ENCODE measurements at regions not wholly inside any gene's neighbourhood (a gene's known extent, or its start where the extent isn't known, plus 50 kb on each side); places are given as distances from the start of the nearest gene placed in this dataset.

DNA sequence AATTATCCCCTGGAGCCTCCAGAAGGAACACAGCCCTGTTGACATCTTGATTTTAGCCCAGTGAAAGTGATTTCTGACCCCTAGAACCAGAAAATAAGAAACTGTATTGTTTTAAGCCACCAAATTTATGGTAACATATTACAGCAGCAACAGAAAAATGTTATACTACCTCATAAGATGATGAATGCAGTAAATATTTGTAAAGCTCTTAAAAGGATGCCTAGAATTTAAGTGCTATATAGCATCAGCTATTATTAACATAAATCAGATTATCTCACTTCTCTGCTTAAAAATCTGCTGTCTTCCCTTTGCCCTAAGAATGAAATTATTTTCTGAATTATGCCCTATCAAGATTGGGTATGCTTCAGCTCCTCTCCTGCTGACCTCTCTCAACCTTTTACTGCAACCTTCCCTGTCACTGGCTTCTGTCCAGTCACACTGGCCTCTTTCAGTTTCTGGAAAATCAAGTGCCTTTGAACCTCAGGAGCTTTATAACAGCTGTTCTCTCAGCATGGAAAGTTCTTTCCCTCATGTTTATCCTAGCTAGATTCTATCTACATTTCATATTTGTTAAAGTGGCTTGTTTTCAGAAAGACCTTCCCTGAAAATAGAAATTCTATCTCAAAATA is 78.9 kb downstream of the GPR37 start:
- Histone ChIP-seq H3K4me1 (ENCODE audit: insufficient read depth) (no peaks in the 10 kb centered on the region), H3K9me2 (ENCODE audit: insufficient read depth) (peaks cover 11% of the 10 kb centered on the region), H4K20me1 (replicated peaks; ENCODE audit: insufficient read depth) (no peaks in the 10 kb centered on the region), H3K27ac (ENCODE audit: low read depth) (no peak overlapping the region), H3F3A (replicated peaks; ENCODE audit: low read depth) (no peaks in the 10 kb centered on the region), H3K27me3 (ENCODE audit: insufficient read depth) (no peaks in the 10 kb centered on the region), H2AFZ (no peak overlapping the region), H3K36me3 (ENCODE audit: insufficient read depth) (no peaks in the 10 kb centered on the region), H3K4me3 (no peak overlapping the region), H3K4me2 (no peak overlapping the region), H3K79me2 (replicated peaks; ENCODE audit: insufficient read depth) (no peaks in the 10 kb centered on the region)
- DNase-seq (ENCODE audit: low spot score) = no peak
- no peaks in the 10 kb centered on the region for H3K27me3 Mint-ChIP-seq (ENCODE audit: insufficient read depth, low read depth, poor library complexity)
- no peak for TF ChIP-seq EZH2phosphoT487 (IDR thresholded peaks at IDR 0.05; ENCODE audit: unreplicated experiment)
- no peaks in the 10 kb centered on the region for H3K4me1 Mint-ChIP-seq
- no peaks in the 10 kb centered on the region for H3K36me3 Mint-ChIP-seq (ENCODE audit: low read depth)
- ATAC-seq = no peak
- no peak overlapping the region for H3K27ac Mint-ChIP-seq
- H3K9me3 Mint-ChIP-seq = no peaks in the 10 kb centered on the region
- H3K4me3 Mint-ChIP-seq = no peak overlapping the region

DNA sequence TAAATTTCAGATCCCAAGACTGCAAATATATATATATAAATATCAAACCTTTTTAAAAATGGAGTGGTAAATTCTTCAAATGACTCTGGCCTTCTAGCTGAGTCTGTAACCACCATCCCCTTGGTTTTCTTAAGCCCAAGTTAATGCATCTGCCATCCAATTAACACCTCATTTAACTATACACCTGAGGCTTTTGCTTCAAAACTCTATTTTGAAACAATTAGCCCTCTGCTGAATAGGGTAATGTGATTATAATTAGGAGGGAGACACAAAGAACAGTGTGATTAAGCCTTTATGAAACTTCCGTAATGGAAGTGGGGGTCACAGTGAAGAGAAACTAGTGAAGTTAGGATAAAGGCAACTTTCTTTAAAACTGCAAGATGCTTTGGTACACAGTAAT is 83.6 kb downstream of the GPR37 start:
- Mint-ChIP-seq H3K4me3 (no peak overlapping the region), H3K36me3 (ENCODE audit: low read depth) (no peaks in the 10 kb centered on the region), H3K4me1 (peaks cover 11% of the 10 kb centered on the region; the same call in 2 of the 3 replicates), H3K9me3 (no peaks in the 10 kb centered on the region), H3K27me3 (ENCODE audit: insufficient read depth, low read depth, poor library complexity) (peaks cover 1% of the 10 kb centered on the region), H3K27ac (no peak overlapping the region)
- Histone ChIP-seq H3K4me3 (no peak overlapping the region), H3K79me2 (replicated peaks; ENCODE audit: insufficient read depth) (no peaks in the 10 kb centered on the region), H3K27me3 (ENCODE audit: insufficient read depth) (no peaks in the 10 kb centered on the region), H4K20me1 (replicated peaks; ENCODE audit: insufficient read depth) (no peaks in the 10 kb centered on the region), H3K27ac (ENCODE audit: low read depth) (no peak overlapping the region), H2AFZ (no peak overlapping the region), H3K9me2 (ENCODE audit: insufficient read depth) (no peaks in the 10 kb centered on the region), H3K4me2 (no peak overlapping the region), H3K36me3 (ENCODE audit: insufficient read depth) (no peaks in the 10 kb centered on the region), H3K4me1 (ENCODE audit: insufficient read depth) (peaks cover 17% of the 10 kb centered on the region), H3F3A (replicated peaks; ENCODE audit: low read depth) (no peaks in the 10 kb centered on the region)
- TF ChIP-seq, protein P1, sequence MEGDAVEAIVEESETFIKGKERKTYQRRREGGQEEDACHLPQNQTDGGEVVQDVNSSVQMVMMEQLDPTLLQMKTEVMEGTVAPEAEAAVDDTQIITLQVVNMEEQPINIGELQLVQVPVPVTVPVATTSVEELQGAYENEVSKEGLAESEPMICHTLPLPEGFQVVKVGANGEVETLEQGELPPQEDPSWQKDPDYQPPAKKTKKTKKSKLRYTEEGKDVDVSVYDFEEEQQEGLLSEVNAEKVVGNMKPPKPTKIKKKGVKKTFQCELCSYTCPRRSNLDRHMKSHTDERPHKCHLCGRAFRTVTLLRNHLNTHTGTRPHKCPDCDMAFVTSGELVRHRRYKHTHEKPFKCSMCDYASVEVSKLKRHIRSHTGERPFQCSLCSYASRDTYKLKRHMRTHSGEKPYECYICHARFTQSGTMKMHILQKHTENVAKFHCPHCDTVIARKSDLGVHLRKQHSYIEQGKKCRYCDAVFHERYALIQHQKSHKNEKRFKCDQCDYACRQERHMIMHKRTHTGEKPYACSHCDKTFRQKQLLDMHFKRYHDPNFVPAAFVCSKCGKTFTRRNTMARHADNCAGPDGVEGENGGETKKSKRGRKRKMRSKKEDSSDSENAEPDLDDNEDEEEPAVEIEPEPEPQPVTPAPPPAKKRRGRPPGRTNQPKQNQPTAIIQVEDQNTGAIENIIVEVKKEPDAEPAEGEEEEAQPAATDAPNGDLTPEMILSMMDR (conservative IDR thresholded peaks at IDR 0.05; ENCODE audit: low read depth in 2 of 2) = no peak
- TF ChIP-seq ZNF331 (CRISPR knock-in tag; IDR thresholded peaks at IDR 0.05; ENCODE audit: low read depth) (no peak), NANOG (IDR thresholded peaks at IDR 0.05; ENCODE audit: borderline replicate concordance) (no peak)
- DNase-seq (ENCODE audit: low spot score) (no peak), ATAC-seq (no peak)

DNA sequence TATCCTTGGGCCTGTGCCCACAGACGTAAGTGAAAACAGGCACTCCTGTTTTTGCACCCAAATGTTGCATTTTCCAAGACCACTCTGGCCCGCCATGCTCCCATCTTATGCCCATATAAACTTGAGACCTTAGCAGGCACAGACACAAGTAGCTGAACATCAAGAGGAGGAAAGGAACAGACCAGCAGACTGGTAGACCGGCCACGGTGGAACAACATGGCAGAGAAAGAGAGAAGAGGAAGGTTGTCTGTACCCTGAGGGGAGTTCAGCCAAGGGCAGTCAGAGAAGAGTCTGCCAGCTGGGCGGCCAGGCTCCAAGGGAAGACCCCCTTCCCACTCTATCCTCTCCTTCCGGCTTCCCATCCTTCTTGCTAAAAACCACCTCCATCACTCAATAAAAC is 85.3 kb downstream of the GPR37 start:
- Histone ChIP-seq H4K20me1 (replicated peaks; ENCODE audit: insufficient read depth) (no peaks in the 10 kb centered on the region), H3K9me2 (ENCODE audit: insufficient read depth) (no peaks in the 10 kb centered on the region), H3K4me1 (ENCODE audit: insufficient read depth) (peaks cover 17% of the 10 kb centered on the region), H3K4me3 (no peak overlapping the region), H3K27me3 (ENCODE audit: insufficient read depth) (no peaks in the 10 kb centered on the region), H3K36me3 (ENCODE audit: insufficient read depth) (no peaks in the 10 kb centered on the region), H3K27ac (ENCODE audit: low read depth) (no peak overlapping the region), H3K79me2 (replicated peaks; ENCODE audit: insufficient read depth) (no peaks in the 10 kb centered on the region), H3K4me2 (no peak overlapping the region), H2AFZ (peak overlapping the region; percentile 35; the same call in 1 of the 2 replicates), H3F3A (replicated peaks; ENCODE audit: low read depth) (no peaks in the 10 kb centered on the region)
- no peak for ATAC-seq
- H3K36me3 Mint-ChIP-seq (ENCODE audit: low read depth) = no peaks in the 10 kb centered on the region
- no peak overlapping the region for H3K27ac Mint-ChIP-seq
- H3K4me3 Mint-ChIP-seq = no peak overlapping the region
- peaks cover 1% of the 10 kb centered on the region for H3K27me3 Mint-ChIP-seq (ENCODE audit: insufficient read depth, low read depth, poor library complexity)
- no peak for DNase-seq (ENCODE audit: low spot score)
- H3K9me3 Mint-ChIP-seq = no peaks in the 10 kb centered on the region
- peaks cover 11% of the 10 kb centered on the region; the same call in 2 of the 3 replicates for H3K4me1 Mint-ChIP-seq
- no peak for TF ChIP-seq ZNF114 (CRISPR knock-in tag; IDR thresholded peaks at IDR 0.05)
- TF ChIP-seq POLR2AphosphoS5 (IDR thresholded peaks at IDR 0.05; ENCODE audit: low read depth) = no peak
- no peak for TF ChIP-seq NANOG (IDR thresholded peaks at IDR 0.05; ENCODE audit: borderline replicate concordance)
- TF ChIP-seq CREB1 (CRISPR knock-in tag; IDR thresholded peaks at IDR 0.05; ENCODE audit: low read depth) = no peak
- TF ChIP-seq ZNF331 (CRISPR knock-in tag; IDR thresholded peaks at IDR 0.05; ENCODE audit: low read depth) = no peak
- TF ChIP-seq, protein P2, sequence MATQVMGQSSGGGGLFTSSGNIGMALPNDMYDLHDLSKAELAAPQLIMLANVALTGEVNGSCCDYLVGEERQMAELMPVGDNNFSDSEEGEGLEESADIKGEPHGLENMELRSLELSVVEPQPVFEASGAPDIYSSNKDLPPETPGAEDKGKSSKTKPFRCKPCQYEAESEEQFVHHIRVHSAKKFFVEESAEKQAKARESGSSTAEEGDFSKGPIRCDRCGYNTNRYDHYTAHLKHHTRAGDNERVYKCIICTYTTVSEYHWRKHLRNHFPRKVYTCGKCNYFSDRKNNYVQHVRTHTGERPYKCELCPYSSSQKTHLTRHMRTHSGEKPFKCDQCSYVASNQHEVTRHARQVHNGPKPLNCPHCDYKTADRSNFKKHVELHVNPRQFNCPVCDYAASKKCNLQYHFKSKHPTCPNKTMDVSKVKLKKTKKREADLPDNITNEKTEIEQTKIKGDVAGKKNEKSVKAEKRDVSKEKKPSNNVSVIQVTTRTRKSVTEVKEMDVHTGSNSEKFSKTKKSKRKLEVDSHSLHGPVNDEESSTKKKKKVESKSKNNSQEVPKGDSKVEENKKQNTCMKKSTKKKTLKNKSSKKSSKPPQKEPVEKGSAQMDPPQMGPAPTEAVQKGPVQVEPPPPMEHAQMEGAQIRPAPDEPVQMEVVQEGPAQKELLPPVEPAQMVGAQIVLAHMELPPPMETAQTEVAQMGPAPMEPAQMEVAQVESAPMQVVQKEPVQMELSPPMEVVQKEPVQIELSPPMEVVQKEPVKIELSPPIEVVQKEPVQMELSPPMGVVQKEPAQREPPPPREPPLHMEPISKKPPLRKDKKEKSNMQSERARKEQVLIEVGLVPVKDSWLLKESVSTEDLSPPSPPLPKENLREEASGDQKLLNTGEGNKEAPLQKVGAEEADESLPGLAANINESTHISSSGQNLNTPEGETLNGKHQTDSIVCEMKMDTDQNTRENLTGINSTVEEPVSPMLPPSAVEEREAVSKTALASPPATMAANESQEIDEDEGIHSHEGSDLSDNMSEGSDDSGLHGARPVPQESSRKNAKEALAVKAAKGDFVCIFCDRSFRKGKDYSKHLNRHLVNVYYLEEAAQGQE (IDR thresholded peaks at IDR 0.05; ENCODE audit: unreplicated experiment) = no peak
- TF ChIP-seq EZH2phosphoT487 (IDR thresholded peaks at IDR 0.05; ENCODE audit: unreplicated experiment) = no peak
- TF ChIP-seq, protein P3, sequence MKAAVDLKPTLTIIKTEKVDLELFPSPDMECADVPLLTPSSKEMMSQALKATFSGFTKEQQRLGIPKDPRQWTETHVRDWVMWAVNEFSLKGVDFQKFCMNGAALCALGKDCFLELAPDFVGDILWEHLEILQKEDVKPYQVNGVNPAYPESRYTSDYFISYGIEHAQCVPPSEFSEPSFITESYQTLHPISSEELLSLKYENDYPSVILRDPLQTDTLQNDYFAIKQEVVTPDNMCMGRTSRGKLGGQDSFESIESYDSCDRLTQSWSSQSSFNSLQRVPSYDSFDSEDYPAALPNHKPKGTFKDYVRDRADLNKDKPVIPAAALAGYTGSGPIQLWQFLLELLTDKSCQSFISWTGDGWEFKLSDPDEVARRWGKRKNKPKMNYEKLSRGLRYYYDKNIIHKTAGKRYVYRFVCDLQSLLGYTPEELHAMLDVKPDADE (IDR thresholded peaks at IDR 0.05) = no peak

Measured in GM23338 (cell line).